Thyroid gland (tissue), 4 donors: ENCODE measurements at regions not wholly inside any gene's neighbourhood (a gene's known extent, or its start where the extent isn't known, plus 50 kb on each side); places are given as distances from the start of the nearest gene placed in this dataset.
A peak's percentile ranks its signal among the peaks of the same experiment; 100 is the strongest.

Source experiments
- DNase-seq, 2 donors: peaks; one replicate each; pipeline ENCODE4 v3.0.0-alpha.2; 2019
- H3K27ac ChIP-seq, 3 donors: fragments of 200-600 bp; sonication (generic); 1 replicate in 2 of 3; 2 replicates in 1 of 3; pipeline ENCODE4 v1.5.1; 2016 to 2019; ENCODE audit warnings: mild to moderate bottlenecking in 1 of 3, moderate library complexity in 1 of 3
- H3K27me3 ChIP-seq: fragments of 200-600 bp; sonication (generic); one replicate; pipeline ENCODE4 v1.5.1; 2019
- H3K36me3 ChIP-seq, 2 donors: fragments of 200-600 bp; sonication (generic); one replicate each; pipeline ENCODE4 v1.5.1; 2016 to 2019
- H3K4me1 ChIP-seq, 2 donors: fragments of 200-600 bp; sonication (generic); one replicate each; pipeline ENCODE4 v1.5.1; 2017 to 2019
- H3K4me3 ChIP-seq, 3 donors: fragments of 200-600 bp; sonication (generic); replicated peaks in 1 of 3; 1 replicate in 2 of 3; 2 replicates in 1 of 3; pipeline ENCODE4 v1.5.1; 2016; ENCODE audit warnings: mild to moderate bottlenecking in 1 of 3
- H3K9me3 ChIP-seq: fragments of 200-600 bp; sonication (generic); one replicate; pipeline ENCODE4 v1.5.1; 2017
- CTCF ChIP-seq, 6 experiments: fragments of 200-600 bp in 3 of 6; fragments of 450-650 bp in 3 of 6; sonication (generic) in 3 of 6; IDR thresholded peaks; one replicate each; pipeline ENCODE4 v1.5.1; 2016 to 2019; ENCODE audit warnings: antibody characterized with exemption in 6 of 6, mild to moderate bottlenecking in 2 of 6, inconsistent platforms in 1 of 6, moderate library complexity in 1 of 6
- POLR2A ChIP-seq, 2 donors: fragments of 450-650 bp; IDR thresholded peaks; one replicate each; pipeline ENCODE4 v1.6.1; 2017; ENCODE audit warnings: antibody characterized with exemption in 2 of 2, mild to moderate bottlenecking in 2 of 2, moderate library complexity in 1 of 2
- WGBS, 2 donors: methylation state at CpG; one replicate each; pipeline ENCODE4 v1.1.5; 2017; 5-methylcytosine and 5-hydroxymethylcytosine counted together
- intact Hi-C: fragments of 100-400 bp; cut with DNase I; formaldehyde crosslinking; loops from one replicate; pipeline ENCODE4 v1.15.1; 2023

DNA sequence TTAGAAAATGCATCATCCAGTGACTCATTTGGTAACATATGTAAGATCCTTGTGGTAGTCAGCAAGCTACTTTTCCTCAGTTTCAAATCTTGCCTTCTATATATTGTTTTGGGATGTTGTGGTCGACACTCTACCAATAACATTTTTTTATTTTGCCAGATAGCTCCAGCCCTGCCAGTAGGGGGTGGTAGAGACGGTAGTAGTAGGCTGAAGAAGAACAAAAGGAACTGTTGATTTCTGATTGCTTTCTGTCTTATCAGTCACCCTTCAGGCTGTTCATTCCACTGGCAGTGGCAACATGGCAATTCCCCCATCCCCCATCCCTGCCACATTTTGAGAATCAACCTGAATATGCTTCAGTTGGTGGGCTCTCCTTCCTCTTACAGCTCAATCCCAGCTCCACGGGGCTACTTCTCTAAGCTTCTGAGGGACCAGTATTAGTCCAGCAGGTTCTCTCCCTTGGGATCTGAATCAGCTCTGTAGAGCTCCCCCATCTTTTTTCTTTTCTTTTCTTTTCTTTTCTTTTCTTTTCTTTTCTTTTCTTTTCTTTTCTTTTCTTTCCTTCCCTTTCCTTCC lies 171.5 kb upstream of the VEGFC start:
- WGBS, 2 donors, result 81% methylated on average over 3 of the region's 3 CpGs
- intact Hi-C loops, result no loop called here
- Histone ChIP-seq H3K36me3 (no peaks in the 10 kb centered on the region), H3K4me1 (no peaks in the 10 kb centered on the region), H3K27ac (no peak overlapping the region), H3K27me3 (no peaks in the 10 kb centered on the region), H3K4me3 (no peak overlapping the region), H3K9me3 (no peaks in the 10 kb centered on the region)
- no peak for DNase-seq
- TF ChIP-seq POLR2A (IDR thresholded peaks at IDR 0.05) (no peak), CTCF (IDR thresholded peaks at IDR 0.05) (peak in 1 of 6 experiments; percentile 5)

DNA sequence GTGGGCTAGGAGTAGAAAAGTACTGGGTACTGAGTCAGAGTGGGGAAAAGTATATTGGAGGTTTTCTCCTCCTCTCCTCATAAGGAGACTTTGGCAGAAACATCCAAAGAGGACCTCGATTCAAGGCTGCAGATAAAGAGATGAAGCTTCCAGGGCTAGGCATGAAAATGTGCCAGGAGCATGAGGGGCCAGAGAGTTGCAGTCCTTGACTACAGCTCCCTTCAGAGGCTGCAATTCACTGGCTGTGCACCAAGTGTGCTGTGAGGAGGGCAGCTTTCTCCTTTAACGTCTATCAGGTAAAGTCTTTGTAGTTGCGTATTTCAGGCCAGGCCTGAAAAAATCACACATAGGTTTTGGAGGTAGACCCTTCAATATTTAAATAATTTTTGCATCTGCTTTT lies 174.9 kb upstream of the VEGFC start:
- intact Hi-C loops, result no loop called here
- Histone ChIP-seq H3K36me3 (no peaks in the 10 kb centered on the region), H3K27ac (no peak overlapping the region), H3K27me3 (no peaks in the 10 kb centered on the region), H3K9me3 (no peaks in the 10 kb centered on the region), H3K4me3 (no peak overlapping the region), H3K4me1 (no peaks in the 10 kb centered on the region)
- DNase-seq, result peak; percentile 4 to 9
- TF ChIP-seq POLR2A (IDR thresholded peaks at IDR 0.05) (no peak), CTCF (IDR thresholded peaks at IDR 0.05) (no peak)
- 65 to 73% methylated on average over 3 of the region's 3 CpGs for WGBS, 2 donors

DNA sequence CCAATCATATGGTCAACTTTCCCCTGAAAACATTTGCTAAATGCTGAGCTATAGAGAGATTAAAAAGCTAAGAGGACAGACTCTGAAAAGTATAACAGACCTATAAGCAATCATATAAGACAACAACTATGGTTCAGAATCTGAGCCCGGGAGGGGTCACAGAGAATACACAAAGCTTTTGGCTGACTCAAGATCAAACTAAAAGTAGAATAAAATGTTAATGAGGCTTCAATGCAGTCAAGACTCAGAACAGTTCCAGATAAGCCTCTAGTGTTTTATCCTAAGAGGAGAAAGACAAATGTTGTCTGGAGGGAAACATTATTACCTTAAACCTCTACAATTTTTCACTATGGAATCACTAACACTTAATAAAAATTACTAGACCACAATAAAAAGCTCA lies 175.4 kb upstream of the VEGFC start:
- TF ChIP-seq POLR2A (IDR thresholded peaks at IDR 0.05) (no peak), CTCF (IDR thresholded peaks at IDR 0.05) (no peak)
- no peaks in the 10 kb centered on the region for H3K27me3 ChIP-seq
- intact Hi-C loops, result no loop called here
- no peak overlapping the region for H3K27ac ChIP-seq
- H3K4me1 ChIP-seq, result no peaks in the 10 kb centered on the region
- no peaks in the 10 kb centered on the region for H3K9me3 ChIP-seq
- WGBS, 2 donors, result 80 to 92% methylated on average over 1 of the region's 1 CpG
- no peak for DNase-seq
- no peaks in the 10 kb centered on the region for H3K36me3 ChIP-seq
- no peak overlapping the region for H3K4me3 ChIP-seq

- Histone ChIP-seq H3K27me3 (no peaks in the 10 kb centered on the region), H3K4me3 (no peak overlapping the region), H3K27ac (no peak overlapping the region), H3K36me3 (no peaks in the 10 kb centered on the region), H3K4me1 (no peaks in the 10 kb centered on the region), H3K9me3 (no peaks in the 10 kb centered on the region)
- TF ChIP-seq POLR2A (IDR thresholded peaks at IDR 0.05) (no peak), CTCF (IDR thresholded peaks at IDR 0.05) (no peak)
- no peak for DNase-seq
- WGBS, 2 donors, result 84 to 85% methylated on average over 2 of the region's 2 CpGs
- intact Hi-C loops, result no loop called here
Observed at GRCh38 chr4:176969011-176969410, 176.3 kb upstream of the VEGFC start.

DNA sequence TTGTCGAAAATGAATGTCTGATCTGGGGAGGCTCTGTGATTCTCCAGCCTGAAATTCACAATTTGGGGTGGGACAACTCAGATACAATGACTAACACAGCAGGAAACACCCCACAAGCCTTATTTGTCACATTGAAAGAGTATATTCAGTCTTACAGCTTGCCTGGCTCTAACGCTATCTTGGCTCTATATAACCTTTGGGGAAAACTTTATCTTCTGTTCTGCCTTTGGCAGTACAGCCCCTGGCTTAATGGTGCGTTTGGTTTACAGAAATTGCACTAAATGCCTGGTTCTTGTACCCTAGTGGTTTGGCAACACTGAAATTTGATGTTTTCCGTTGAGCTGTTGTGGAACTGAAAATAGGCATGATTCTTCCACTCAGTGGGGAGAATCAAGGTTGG lies 178.1 kb upstream of the VEGFC start:
- TF ChIP-seq POLR2A (IDR thresholded peaks at IDR 0.05), result no peak
- intact Hi-C loops, result no loop called here
- Histone ChIP-seq H3K27ac (no peak overlapping the region), H3K4me1 (no peaks in the 10 kb centered on the region), H3K27me3 (no peaks in the 10 kb centered on the region), H3K9me3 (no peaks in the 10 kb centered on the region), H3K4me3 (no peak overlapping the region), H3K36me3 (no peaks in the 10 kb centered on the region)
- WGBS, 2 donors, result 73 to 86% methylated on average over 4 of the region's 4 CpGs
- DNase-seq, result no peak
